Neural cell (in vitro differentiated cells): ENCODE measurements at regions not wholly inside any gene's neighbourhood (a gene's known extent, or its start where the extent isn't known, plus 50 kb on each side); places are given as distances from the start of the nearest gene placed in this dataset.

ENCODE experiments used
- H2AFZ ChIP-seq: fragments of 200-600, 300-800 bp; sonication (generic), shearing (Covaris generic); 2 replicates; pipeline ENCODE4 v1.6.0; 2014; ENCODE audit warnings: low read depth, mild to moderate bottlenecking, antibody characterized with exemption, low read length, moderate library complexity
- H3F3A ChIP-seq: fragments of 200-600 bp; shearing (Covaris generic); 2 replicates; pipeline ENCODE4 v1.6.1; 2016; ENCODE audit warnings: mild to moderate bottlenecking, moderate library complexity, mixed read lengths, antibody characterized with exemption, low read length; ENCODE audit not compliant: insufficient read depth, poor library complexity, severe bottlenecking
- H3K27ac ChIP-seq: fragments of 200-600, 300-800 bp; sonication (generic), shearing (Covaris generic); 2 replicates; pipeline ENCODE4 v1.5.1; 2014; ENCODE audit warnings: mild to moderate bottlenecking, low read length, moderate library complexity
- H3K27me3 ChIP-seq: fragments of 300-800, 200-600 bp; sonication (generic), shearing (Covaris generic); 2 replicates; pipeline ENCODE4 v1.6.0; 2014; ENCODE audit warnings: mild to moderate bottlenecking, low read depth, low read length, moderate library complexity; ENCODE audit not compliant: insufficient read depth
- H3K36me3 ChIP-seq: fragments of 300-800, 200-600 bp; sonication (generic), shearing (Covaris generic); 2 replicates; pipeline ENCODE4 v1.5.1; 2014; ENCODE audit warnings: mild to moderate bottlenecking, antibody characterized with exemption, low read length, moderate library complexity; ENCODE audit not compliant: insufficient read depth
- H3K4me2 ChIP-seq: fragments of 300-800, 200-600 bp; sonication (generic), shearing (Covaris generic); 2 replicates; pipeline ENCODE4 v1.6.0; 2014; ENCODE audit warnings: mild to moderate bottlenecking, low read length
- H3K4me3 ChIP-seq: fragments of 300-800, 200-600 bp; sonication (generic), shearing (Covaris generic); 2 replicates; pipeline ENCODE4 v1.5.1; 2014; ENCODE audit warnings: mild to moderate bottlenecking, low read length, moderate library complexity
- H3K79me2 ChIP-seq: fragments of 200-600 bp; shearing (Covaris generic); replicated peaks from 2 replicates; pipeline ENCODE4 v1.6.0; 2014; ENCODE audit warnings: mild to moderate bottlenecking, low read length, moderate library complexity; ENCODE audit not compliant: insufficient read depth
- H3K9ac ChIP-seq: fragments of 300-800, 200-600 bp; sonication (generic), shearing (Covaris generic); 2 replicates; pipeline ENCODE4 v1.6.1; 2016; ENCODE audit warnings: mild to moderate bottlenecking, low read length, mixed read lengths
- H3K9me2 ChIP-seq: fragments of 200-600 bp; shearing (Covaris generic); 2 replicates; pipeline ENCODE4 v1.6.1; 2016; ENCODE audit warnings: mild to moderate bottlenecking, low read length, mixed read lengths; ENCODE audit not compliant: insufficient read depth
- H3K9me3 ChIP-seq: fragments of 200-600, 300-800 bp; sonication (generic), shearing (Covaris generic); 2 replicates; pipeline ENCODE4 v1.6.1; 2016; ENCODE audit warnings: mild to moderate bottlenecking, mixed run types, low read length, moderate library complexity, mixed read lengths
- H4K20me1 ChIP-seq: fragments of 200-600 bp; shearing (Covaris generic); 2 replicates; pipeline ENCODE4 v1.6.1; 2016; ENCODE audit warnings: mild to moderate bottlenecking, mixed run types; ENCODE audit not compliant: insufficient read depth
- CTCF ChIP-seq: fragments of 450-650 bp; IDR thresholded peaks from 2 replicates; pipeline ENCODE4 v1.5.1; 2014; ENCODE audit warnings: antibody characterized with exemption, mild to moderate bottlenecking, moderate library complexity; ENCODE audit not compliant: poor library complexity, severe bottlenecking
- EP300 ChIP-seq: fragments of 450-650 bp; conservative IDR thresholded peaks from 2 replicates; pipeline ENCODE4 v1.6.1; 2014; ENCODE audit warnings: antibody characterized with exemption, mild to moderate bottlenecking, moderate library complexity; ENCODE audit not compliant: poor library complexity, severe bottlenecking
- EZH2 ChIP-seq: fragments of 200-600, 300-800 bp; shearing (Covaris generic), sonication (generic); IDR thresholded peaks from 2 replicates; pipeline ENCODE4 v1.6.1; 2014; ENCODE audit warnings: antibody characterized with exemption, low read length, borderline replicate concordance, mild to moderate bottlenecking; ENCODE audit not compliant: insufficient read depth, poor library complexity, severe bottlenecking
- MXI1 ChIP-seq: fragments of 450-650 bp; conservative IDR thresholded peaks from 2 replicates; pipeline ENCODE4 v1.6.1; 2014; ENCODE audit warnings: antibody characterized with exemption, mild to moderate bottlenecking; ENCODE audit not compliant: poor library complexity, severe bottlenecking
- POLR2AphosphoS5 ChIP-seq: IDR thresholded peaks from 2 replicates; pipeline ENCODE4 v1.6.1; 2012
- RAD21 ChIP-seq: fragments of 450-650 bp; conservative IDR thresholded peaks from 2 replicates; pipeline ENCODE4 v1.6.1; 2014; ENCODE audit warnings: antibody characterized with exemption, mild to moderate bottlenecking, moderate library complexity
- SMC3 ChIP-seq: fragments of 450-650 bp; conservative IDR thresholded peaks from 2 replicates; pipeline ENCODE4 v1.6.1; 2014; ENCODE audit warnings: antibody characterized with exemption, mild to moderate bottlenecking, moderate library complexity; ENCODE audit not compliant: poor library complexity
- TAF1 ChIP-seq: IDR thresholded peaks from 2 replicates; pipeline ENCODE4 v1.6.1; 2012; ENCODE audit warnings: low read depth
- TF ChIP-seq, protein P1 (sequence below): IDR thresholded peaks from 2 replicates; pipeline ENCODE4 v1.6.1; 2012; ENCODE audit warnings: borderline replicate concordance

GRCh38 chr3:140748-141330 lies 55.7 kb upstream of the CHL1 start:
- H3K9me2 ChIP-seq = no peaks in the 10 kb centered on the region
- no peak overlapping the region for H3K27ac ChIP-seq
- no peak overlapping the region for H2AFZ ChIP-seq
- H3K27me3 ChIP-seq = no peaks in the 10 kb centered on the region
- no peaks in the 10 kb centered on the region for H3F3A ChIP-seq
- no peak overlapping the region for H3K4me3 ChIP-seq
- H3K9ac ChIP-seq = no peak overlapping the region
- no peaks in the 10 kb centered on the region for H3K36me3 ChIP-seq
- H4K20me1 ChIP-seq = no peaks in the 10 kb centered on the region
- no peaks in the 10 kb centered on the region for H3K9me3 ChIP-seq
- H3K4me2 ChIP-seq = no peak overlapping the region
- TF ChIP-seq EZH2 (no peak), POLR2AphosphoS5 (no peak), SMC3 (no peak), RAD21 (no peak), EP300 (no peak), TAF1 (no peak), MXI1 (no peak), CTCF (no peak)
- TF ChIP-seq, protein P1, sequence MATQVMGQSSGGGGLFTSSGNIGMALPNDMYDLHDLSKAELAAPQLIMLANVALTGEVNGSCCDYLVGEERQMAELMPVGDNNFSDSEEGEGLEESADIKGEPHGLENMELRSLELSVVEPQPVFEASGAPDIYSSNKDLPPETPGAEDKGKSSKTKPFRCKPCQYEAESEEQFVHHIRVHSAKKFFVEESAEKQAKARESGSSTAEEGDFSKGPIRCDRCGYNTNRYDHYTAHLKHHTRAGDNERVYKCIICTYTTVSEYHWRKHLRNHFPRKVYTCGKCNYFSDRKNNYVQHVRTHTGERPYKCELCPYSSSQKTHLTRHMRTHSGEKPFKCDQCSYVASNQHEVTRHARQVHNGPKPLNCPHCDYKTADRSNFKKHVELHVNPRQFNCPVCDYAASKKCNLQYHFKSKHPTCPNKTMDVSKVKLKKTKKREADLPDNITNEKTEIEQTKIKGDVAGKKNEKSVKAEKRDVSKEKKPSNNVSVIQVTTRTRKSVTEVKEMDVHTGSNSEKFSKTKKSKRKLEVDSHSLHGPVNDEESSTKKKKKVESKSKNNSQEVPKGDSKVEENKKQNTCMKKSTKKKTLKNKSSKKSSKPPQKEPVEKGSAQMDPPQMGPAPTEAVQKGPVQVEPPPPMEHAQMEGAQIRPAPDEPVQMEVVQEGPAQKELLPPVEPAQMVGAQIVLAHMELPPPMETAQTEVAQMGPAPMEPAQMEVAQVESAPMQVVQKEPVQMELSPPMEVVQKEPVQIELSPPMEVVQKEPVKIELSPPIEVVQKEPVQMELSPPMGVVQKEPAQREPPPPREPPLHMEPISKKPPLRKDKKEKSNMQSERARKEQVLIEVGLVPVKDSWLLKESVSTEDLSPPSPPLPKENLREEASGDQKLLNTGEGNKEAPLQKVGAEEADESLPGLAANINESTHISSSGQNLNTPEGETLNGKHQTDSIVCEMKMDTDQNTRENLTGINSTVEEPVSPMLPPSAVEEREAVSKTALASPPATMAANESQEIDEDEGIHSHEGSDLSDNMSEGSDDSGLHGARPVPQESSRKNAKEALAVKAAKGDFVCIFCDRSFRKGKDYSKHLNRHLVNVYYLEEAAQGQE = no peak
- H3K79me2 ChIP-seq = no peaks in the 10 kb centered on the region
